ENCODE measurements at regions not wholly inside any gene's neighbourhood (a gene's known extent, or its start where the extent isn't known, plus 50 kb on each side); places are given as distances from the start of the nearest gene placed in this dataset.

GRCh38 chr5:98301547-98301946 is 471.9 kb upstream of the RGMB start:
- TF ChIP-seq CTCF (IDR thresholded peaks at IDR 0.05) (no peak), POLR2AphosphoS5 (IDR thresholded peaks at IDR 0.05) (no peak), POLR2A (IDR thresholded peaks at IDR 0.05) (no peak)
